Immature natural killer cell (primary cell): ENCODE measurements at regions not wholly inside any gene's neighbourhood (a gene's known extent, or its start where the extent isn't known, plus 50 kb on each side); places are given as distances from the start of the nearest gene placed in this dataset.
"Not testable (repeated sequence)": the region's sequence is repeated elsewhere in the genome, so short reads cannot be mapped to it uniquely, and the experiment has no call there.

Experiments
- DNase-seq, 3 donors: peaks; one replicate each; pipeline ENCODE4 v3.0.0; 2022; ENCODE audit warnings: mixed read lengths in 1 of 3
- H3K27ac Mint-ChIP-seq, 6 donors: one replicate each; pipeline ENCODE4 v1.8.0; 2020; ENCODE audit warnings: mixed read lengths in 6 of 6, mild to moderate bottlenecking in 5 of 6, inconsistent platforms in 4 of 6, moderate library complexity in 3 of 6
- H3K27me3 Mint-ChIP-seq, 3 donors: one replicate each; pipeline ENCODE4 v1.8.0; 2020 to 2021; ENCODE audit warnings: low read depth in 3 of 3, mild to moderate bottlenecking in 3 of 3, mixed read lengths in 3 of 3, moderate library complexity in 3 of 3, inconsistent platforms in 1 of 3
- H3K36me3 Mint-ChIP-seq, 3 donors: one replicate each; pipeline ENCODE4 v1.8.0; 2020; ENCODE audit warnings: mixed read lengths in 3 of 3, inconsistent platforms in 2 of 3, mild to moderate bottlenecking in 2 of 3
- H3K4me1 Mint-ChIP-seq, 2 donors: one replicate each; pipeline ENCODE4 v1.8.0; 2020; ENCODE audit warnings: inconsistent platforms in 2 of 2, mild to moderate bottlenecking in 2 of 2, mixed read lengths in 2 of 2, moderate library complexity in 1 of 2
- H3K4me3 Mint-ChIP-seq, 5 donors: one replicate each; pipeline ENCODE4 v1.8.0; 2020; ENCODE audit warnings: mild to moderate bottlenecking in 5 of 5, mixed read lengths in 5 of 5, inconsistent platforms in 3 of 5, moderate library complexity in 3 of 5
- H3K9me3 Mint-ChIP-seq, 6 donors: one replicate each; pipeline ENCODE4 v1.8.0; 2020; ENCODE audit warnings: mild to moderate bottlenecking in 6 of 6, mixed read lengths in 6 of 6, inconsistent platforms in 4 of 6, moderate library complexity in 3 of 6

DNA sequence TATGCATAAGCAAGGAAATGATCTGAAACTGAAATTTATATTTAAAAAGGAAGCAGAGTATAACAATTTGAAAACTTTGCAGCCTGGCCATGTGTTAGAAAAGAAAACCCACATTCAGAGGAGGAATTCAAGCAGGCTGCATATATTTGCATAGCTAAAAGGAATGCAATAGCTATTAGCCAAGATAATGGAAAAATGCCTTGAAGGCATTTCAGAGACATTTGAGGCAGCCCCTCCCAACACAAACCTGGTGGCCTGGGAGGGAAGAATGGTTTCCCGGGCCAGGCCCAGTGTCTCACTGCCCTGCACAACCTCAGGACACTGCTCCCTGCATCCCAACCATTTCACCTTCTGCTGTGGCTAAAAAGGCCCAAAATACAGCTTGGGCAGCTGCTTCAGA lies 136.8 kb downstream of the TYW3 start:
- DNase-seq, result no peak
- Mint-ChIP-seq H3K4me1 (no peaks in the 10 kb centered on the region), H3K4me3 (no peak overlapping the region), H3K36me3 (no peaks in the 10 kb centered on the region), H3K27me3 (peaks cover 0 to 3% (median 0%) of the 10 kb centered on the region in 3 donors), H3K27ac (no peak overlapping the region), H3K9me3 (peaks cover 12 to 57% (median 31%) of the 10 kb centered on the region in 6 donors)

DNA sequence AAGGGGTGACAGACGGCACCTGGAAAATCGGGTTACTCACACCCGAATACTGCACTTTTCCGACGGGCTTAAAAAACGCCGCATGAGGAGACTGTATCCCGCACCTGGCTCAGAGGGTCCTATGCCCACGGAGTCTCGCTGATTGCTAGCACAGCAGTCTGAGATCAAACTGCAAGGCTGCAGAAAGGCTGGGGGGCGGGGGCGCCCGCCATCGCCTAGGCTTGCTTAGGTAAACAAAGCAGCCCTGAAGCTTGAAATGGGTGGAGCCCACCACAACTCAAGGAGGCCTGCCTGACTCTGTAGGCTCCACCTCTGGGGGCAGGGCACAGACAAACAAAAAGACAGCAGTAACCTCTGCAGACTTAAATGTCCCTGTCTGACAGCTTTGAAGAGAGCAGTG lies 144.4 kb downstream of the TYW3 start:
- peaks cover 9 to 24% (median 22%) of the 10 kb centered on the region in 6 donors for H3K9me3 Mint-ChIP-seq
- H3K27ac Mint-ChIP-seq, H3K4me3 Mint-ChIP-seq, H3K36me3 Mint-ChIP-seq, H3K4me1 Mint-ChIP-seq, H3K27me3 Mint-ChIP-seq, DNase-seq: not testable (repeated sequence)

DNA sequence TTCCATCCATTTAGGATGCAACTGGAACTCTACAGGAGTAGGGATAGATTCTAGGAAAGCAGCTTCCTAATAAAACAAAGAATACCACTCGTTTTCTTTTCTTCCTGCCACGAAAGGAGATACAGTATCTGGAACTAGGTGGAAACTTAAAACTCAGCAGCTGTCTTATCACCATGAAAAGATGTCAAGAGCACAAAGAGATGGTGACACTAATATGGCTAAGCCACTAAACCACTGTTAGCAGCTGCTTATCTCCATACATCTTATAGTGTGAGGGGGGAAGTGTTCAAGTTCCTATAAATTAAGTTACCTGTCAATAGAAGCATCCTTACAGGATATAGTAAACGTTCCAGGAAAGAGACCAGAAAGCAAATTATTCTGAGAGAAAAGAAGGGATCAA lies 162.5 kb downstream of the TYW3 start:
- no peak overlapping the region for H3K27ac Mint-ChIP-seq
- H3K27me3 Mint-ChIP-seq, result peaks cover 0 to 2% (median 0%) of the 10 kb centered on the region in 3 donors
- H3K4me1 Mint-ChIP-seq, result no peaks in the 10 kb centered on the region
- peaks cover 6 to 43% (median 16%) of the 10 kb centered on the region in 6 donors for H3K9me3 Mint-ChIP-seq
- no peaks in the 10 kb centered on the region for H3K36me3 Mint-ChIP-seq
- H3K4me3 Mint-ChIP-seq, result no peak overlapping the region
- no peak for DNase-seq

DNA sequence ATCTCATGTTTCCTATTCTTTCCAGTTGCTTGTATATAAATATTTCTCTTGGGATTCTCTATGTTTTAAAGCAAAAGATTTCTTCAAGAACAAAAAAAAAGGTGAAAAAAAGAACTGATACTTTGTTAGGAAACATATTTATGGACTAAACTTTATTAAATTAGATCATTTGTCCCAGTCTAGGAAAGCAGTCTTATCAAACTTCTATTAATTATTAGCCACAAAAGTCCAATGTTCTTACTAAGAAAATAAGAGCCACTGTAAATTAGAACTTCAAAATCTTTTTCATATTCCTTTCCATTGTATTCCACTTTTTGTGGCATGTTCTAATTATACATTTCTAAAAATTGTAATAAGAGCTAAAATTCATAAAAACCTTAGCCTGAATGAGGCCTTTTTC lies 175.2 kb downstream of the TYW3 start:
- no peaks in the 10 kb centered on the region for H3K27me3 Mint-ChIP-seq
- peaks cover 5 to 12% (median 9%) of the 10 kb centered on the region in 6 donors for H3K9me3 Mint-ChIP-seq

DNA sequence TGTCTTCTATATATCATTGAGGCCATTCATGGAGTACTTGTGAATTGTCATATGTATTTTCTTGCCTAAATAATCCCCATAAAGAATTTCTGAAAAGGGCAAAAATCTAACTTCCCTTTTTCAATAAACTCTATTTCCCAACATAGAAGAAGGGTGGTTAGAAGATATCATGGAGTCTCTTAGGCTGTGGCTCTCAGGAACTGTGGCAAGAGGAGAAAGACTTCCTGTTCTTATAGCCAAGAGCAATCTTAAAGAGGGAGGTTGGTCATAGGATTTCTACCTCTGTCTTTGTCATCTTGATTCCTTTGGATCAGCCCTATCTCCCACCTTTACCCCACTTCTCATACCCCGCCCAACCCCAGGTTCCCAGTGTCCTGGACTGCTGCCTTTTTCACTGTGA lies 175.8 kb downstream of the TYW3 start:
- Mint-ChIP-seq H3K27me3 (no peaks in the 10 kb centered on the region), H3K4me1 (no peaks in the 10 kb centered on the region), H3K36me3 (no peaks in the 10 kb centered on the region), H3K9me3 (peaks cover 6 to 14% (median 9%) of the 10 kb centered on the region in 6 donors), H3K27ac (no peak overlapping the region), H3K4me3 (no peak overlapping the region)
- no peak for DNase-seq

More for the DNA sequence above, 175.2 kb downstream of the TYW3 start:
- DNase-seq, result no peak
- Mint-ChIP-seq H3K4me1 (no peaks in the 10 kb centered on the region), H3K27ac (no peak overlapping the region), H3K36me3 (no peaks in the 10 kb centered on the region), H3K4me3 (no peak overlapping the region)

DNA sequence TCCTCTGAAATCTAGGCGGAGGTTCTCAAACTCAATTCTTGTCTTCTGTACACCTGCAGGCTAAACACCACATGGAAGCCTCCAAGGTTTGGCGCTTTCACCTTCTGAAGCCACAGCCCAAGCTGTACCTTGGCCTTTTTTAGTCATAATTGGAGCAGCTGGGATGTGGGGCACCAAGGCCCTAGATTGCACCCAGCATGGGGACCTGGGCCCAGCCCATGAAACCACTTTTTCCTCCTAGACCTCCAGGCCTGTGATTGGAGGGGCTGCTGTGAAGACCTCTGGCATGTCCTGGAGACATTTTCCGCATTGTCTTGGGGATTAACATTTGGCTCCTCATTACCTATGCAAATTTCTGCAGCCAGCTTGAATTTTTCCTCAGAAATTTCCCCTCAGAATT lies 181.0 kb downstream of the TYW3 start:
- no peak overlapping the region for H3K27ac Mint-ChIP-seq

DNA sequence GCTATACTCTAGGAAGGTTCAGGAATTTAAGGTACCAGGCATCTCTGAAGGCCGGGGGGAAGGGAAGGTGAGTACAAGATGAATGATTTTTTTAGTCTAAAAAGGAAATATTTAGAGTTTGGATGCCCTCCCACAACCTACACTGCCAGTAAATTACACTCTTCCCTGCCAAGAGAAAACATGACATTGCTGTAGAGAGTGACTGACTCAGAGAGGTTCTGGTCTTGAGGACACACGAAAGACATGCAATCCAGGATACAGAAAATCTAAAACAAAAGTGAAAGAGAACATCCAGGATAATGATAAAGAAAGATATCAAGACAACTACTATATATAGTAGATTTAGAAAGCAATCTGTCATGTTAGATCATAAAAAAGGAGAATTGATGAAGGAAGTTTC lies 200.5 kb downstream of the TYW3 start:
- Mint-ChIP-seq H3K27me3 (peaks cover 0 to 1% (median 0%) of the 10 kb centered on the region in 3 donors), H3K4me1 (no peaks in the 10 kb centered on the region), H3K36me3 (no peaks in the 10 kb centered on the region), H3K9me3 (peaks cover 6 to 29% (median 20%) of the 10 kb centered on the region in 6 donors), H3K4me3 (no peak overlapping the region), H3K27ac (no peak overlapping the region)
- DNase-seq, result no peak

More for the DNA sequence above, 181.0 kb downstream of the TYW3 start:
- no peaks in the 10 kb centered on the region for H3K27me3 Mint-ChIP-seq
- no peaks in the 10 kb centered on the region for H3K36me3 Mint-ChIP-seq
- DNase-seq, result no peak
- H3K9me3 Mint-ChIP-seq, result peaks cover 6 to 50% (median 36%) of the 10 kb centered on the region in 6 donors
- H3K4me1 Mint-ChIP-seq, result no peaks in the 10 kb centered on the region
- no peak overlapping the region for H3K4me3 Mint-ChIP-seq

DNA sequence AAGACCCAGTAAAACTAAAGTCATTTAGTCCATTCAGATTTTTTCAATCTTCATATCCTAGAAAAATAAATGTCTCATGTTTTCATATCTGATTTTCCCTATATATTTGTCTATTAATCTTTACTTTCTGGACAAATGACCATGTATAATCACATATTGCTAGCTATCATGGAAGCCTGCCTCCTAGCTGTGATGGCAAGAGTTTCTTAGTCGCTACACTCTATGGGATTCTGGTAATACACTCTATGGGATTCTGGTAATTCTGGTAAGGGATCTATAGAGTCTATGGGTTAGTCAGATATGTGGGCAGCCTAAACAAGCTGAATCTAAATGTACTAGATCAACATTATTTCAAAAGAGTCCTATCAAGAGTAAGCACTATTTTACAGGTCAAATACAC lies 198.7 kb upstream of the LHX8 start:
- Mint-ChIP-seq H3K27me3 (peaks cover 0 to 1% (median 0%) of the 10 kb centered on the region in 3 donors), H3K4me3 (no peak overlapping the region), H3K4me1 (no peaks in the 10 kb centered on the region), H3K27ac (no peak overlapping the region), H3K9me3 (peaks cover 2 to 23% (median 11%) of the 10 kb centered on the region in 6 donors), H3K36me3 (no peaks in the 10 kb centered on the region)
- no peak for DNase-seq

DNA sequence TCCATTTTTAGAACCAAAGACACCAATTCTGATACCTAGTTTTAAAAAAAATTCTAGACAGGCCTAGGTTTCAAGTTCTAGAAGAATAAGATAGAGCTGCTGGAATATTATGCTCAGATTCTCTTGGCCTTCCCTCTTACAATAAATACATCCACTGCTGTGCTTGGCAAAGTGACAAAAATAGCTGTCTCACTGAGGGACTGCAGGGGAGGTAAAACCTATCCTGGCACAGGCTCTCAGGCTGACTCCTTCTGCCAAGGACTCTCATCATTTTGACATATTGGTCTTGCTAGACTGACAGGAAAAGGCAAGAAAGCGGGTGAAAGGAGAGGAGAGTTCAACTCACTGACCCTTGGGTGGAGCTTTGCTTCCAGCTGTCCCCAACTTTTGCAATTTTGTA lies 197.0 kb upstream of the LHX8 start:
- Mint-ChIP-seq H3K4me1 (no peaks in the 10 kb centered on the region), H3K36me3 (no peaks in the 10 kb centered on the region), H3K9me3 (peaks cover 6 to 16% (median 12%) of the 10 kb centered on the region in 6 donors), H3K27ac (no peak overlapping the region), H3K27me3 (no peaks in the 10 kb centered on the region), H3K4me3 (no peak overlapping the region)
- no peak for DNase-seq

DNA sequence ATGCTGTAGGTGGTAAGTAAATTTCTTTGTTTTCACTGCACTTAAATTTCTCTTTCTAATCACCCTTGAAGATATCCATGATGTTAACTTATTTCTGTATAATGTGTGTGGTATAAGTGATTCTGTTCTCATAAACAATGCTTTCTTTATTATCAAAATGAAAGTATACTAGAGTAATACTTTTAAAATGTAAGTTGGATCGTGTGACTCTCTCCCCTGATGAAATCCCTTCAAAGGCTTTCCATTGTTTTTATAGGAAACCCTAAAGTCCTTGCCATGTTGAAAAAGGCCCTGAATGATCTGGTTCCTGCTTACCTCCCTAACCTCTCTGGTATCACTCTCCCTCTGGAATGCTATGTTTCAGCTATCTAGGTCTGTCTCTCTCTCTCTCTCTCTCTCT lies 191.1 kb upstream of the LHX8 start:
- Mint-ChIP-seq H3K27ac (no peak overlapping the region), H3K27me3 (no peaks in the 10 kb centered on the region), H3K36me3 (no peaks in the 10 kb centered on the region), H3K4me3 (no peak overlapping the region), H3K9me3 (peaks cover 7 to 32% (median 21%) of the 10 kb centered on the region in 6 donors), H3K4me1 (no peaks in the 10 kb centered on the region)
- no peak for DNase-seq

DNA sequence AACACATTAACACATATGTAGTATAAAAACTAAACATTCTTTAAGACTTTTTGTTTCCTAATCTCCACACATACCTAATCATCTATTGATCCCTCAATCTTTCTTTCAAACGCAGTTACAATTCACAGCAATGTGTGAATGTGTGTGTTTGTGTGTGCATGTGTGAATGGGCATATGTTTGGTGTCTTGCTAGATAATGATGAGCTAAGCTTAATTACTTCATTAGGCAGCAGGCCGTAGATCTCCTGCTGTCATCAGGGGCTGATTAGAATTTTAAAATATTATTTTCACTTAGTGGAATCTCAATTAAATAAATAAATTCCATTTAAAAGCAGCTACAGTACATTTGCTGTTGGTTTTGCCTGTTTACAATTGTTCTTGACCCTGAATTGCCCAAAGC lies 187.8 kb upstream of the LHX8 start:
- no peak overlapping the region for H3K4me3 Mint-ChIP-seq
- no peak for DNase-seq
- H3K36me3 Mint-ChIP-seq, result no peaks in the 10 kb centered on the region
- no peak overlapping the region for H3K27ac Mint-ChIP-seq
- H3K27me3 Mint-ChIP-seq, result no peaks in the 10 kb centered on the region
- H3K9me3 Mint-ChIP-seq, result peaks cover 2 to 38% (median 20%) of the 10 kb centered on the region in 6 donors
- no peaks in the 10 kb centered on the region for H3K4me1 Mint-ChIP-seq

DNA sequence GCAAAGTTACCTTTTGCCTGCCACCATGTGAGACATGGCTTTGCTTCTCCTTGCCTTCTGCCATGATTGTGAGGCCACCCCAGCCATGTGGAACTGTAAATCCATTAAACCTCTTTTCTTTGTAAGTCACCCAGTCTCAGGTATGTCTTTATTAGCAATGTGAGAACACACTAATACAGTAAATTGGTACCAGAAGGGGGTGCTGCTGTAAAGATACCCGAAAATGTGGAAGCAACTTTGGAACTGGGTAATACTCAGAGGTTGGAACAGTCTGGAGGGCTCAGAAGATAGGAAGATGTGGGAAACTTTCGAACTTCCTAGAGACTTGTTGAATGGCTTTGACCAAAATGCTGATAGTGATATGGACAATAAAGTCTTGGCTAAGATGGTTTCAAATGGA lies 184.8 kb upstream of the LHX8 start:
- H3K4me3 Mint-ChIP-seq, H3K36me3 Mint-ChIP-seq, H3K27me3 Mint-ChIP-seq, DNase-seq, H3K27ac Mint-ChIP-seq, H3K4me1 Mint-ChIP-seq: not testable (repeated sequence)
- H3K9me3 Mint-ChIP-seq, result peaks cover 2 to 31% (median 14%) of the 10 kb centered on the region in 6 donors

DNA sequence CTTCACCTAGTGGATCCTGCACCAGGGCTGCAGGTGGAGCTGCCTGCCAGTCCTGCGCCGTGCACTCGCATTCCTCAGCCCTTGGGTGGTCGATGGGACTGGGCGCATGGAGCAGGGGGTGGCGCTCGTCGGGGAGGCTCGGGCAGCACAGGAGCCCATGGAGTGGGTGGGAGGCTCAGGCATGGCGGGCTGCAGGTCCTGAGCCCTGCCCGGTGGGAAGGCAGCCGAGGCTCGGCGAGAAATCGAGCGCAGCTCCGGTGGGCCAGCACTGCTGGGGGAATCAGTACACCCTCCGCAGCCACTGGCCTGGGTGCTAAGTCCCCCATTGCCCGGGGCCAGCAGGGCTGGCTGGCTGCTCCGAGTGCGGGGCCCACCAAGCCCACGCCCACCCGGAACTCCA lies 182.2 kb upstream of the LHX8 start:
- not testable (repeated sequence) for H3K4me1 Mint-ChIP-seq, H3K4me3 Mint-ChIP-seq, H3K36me3 Mint-ChIP-seq, DNase-seq, H3K27ac Mint-ChIP-seq, H3K27me3 Mint-ChIP-seq
- peaks cover 7 to 24% (median 13%) of the 10 kb centered on the region in 6 donors for H3K9me3 Mint-ChIP-seq

DNA sequence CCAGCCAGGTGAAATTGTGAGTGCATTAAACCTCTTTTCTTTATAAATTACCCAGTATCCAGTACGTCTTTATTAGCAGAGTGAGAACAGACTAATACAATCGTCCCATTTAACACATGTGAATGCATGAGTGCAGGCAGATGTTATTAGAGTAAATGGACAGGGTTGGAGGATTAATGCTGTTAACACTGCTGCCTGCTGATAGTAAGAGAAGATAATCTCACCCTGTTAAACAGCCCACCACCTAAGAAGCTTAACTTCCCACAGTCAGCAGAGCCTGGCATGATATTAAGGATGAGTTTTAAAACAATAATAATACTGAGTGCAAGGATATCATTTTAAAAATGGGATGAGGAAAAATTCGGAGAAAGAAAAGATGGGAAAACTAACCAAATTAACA lies 181.4 kb upstream of the LHX8 start:
- Mint-ChIP-seq H3K27me3 (no peaks in the 10 kb centered on the region), H3K4me3 (no peak overlapping the region), H3K27ac (no peak overlapping the region), H3K36me3 (no peaks in the 10 kb centered on the region), H3K4me1 (no peaks in the 10 kb centered on the region), H3K9me3 (peaks cover 6 to 20% (median 12%) of the 10 kb centered on the region in 6 donors)
- no peak for DNase-seq

DNA sequence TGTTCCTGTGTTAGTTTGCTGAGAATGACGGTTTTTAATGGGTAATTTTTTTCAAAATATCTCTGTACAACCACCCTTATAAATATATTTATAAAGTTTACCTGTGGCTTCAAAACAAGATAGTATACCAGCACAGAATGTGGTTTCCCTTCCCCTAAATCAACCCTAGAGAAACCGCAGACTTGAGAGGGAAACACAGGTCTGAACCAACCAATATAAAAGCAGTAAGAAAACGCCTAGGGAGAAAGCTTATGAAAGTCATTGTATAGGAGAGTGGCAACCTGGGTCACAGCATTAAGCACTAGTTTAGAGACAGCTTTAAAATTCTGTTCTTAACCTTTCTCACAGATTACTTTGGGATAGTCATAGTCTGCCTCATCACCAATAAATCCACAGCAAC lies 180.6 kb upstream of the LHX8 start:
- Mint-ChIP-seq H3K4me1 (no peaks in the 10 kb centered on the region), H3K36me3 (no peaks in the 10 kb centered on the region), H3K9me3 (peaks cover 7 to 13% (median 10%) of the 10 kb centered on the region in 6 donors), H3K27me3 (no peaks in the 10 kb centered on the region), H3K27ac (no peak overlapping the region), H3K4me3 (no peak overlapping the region)
- no peak for DNase-seq
